H1 (cell line): ENCODE measurements at regions not wholly inside any gene's neighbourhood (a gene's known extent, or its start where the extent isn't known, plus 50 kb on each side); places are given as distances from the start of the nearest gene placed in this dataset.

ENCODE experiments used
- TF ChIP-seq, protein P1 (sequence below): fragments of 300-600 bp; sonication (generic); IDR thresholded peaks from 2 replicates; pipeline ENCODE4 v1.7.1; 2012; ENCODE audit warnings: low read length, moderate library complexity, mild to moderate bottlenecking, inconsistent platforms; ENCODE audit not compliant: insufficient replicate concordance

DNA sequence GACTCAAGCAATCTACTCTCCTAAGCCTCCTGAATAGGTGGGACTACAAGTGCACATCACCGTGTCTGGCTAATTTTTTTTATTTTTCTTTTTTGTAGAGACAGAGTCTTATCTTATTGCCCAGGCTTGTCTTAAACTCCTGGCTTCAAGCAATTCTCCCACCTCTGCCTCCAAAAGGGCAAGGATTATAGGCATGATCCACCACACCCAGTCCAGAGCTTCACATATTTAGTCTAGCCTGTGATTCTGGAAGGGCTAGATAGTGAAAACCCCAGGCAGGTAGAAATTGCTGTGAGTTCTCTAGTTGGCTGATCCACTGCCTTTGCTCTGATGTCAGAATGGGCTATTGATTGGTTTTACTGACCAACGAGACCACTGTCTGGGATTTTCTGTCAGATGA lies 854.6 kb upstream of the MIR17HG start (continued):
- TF ChIP-seq, protein P1, sequence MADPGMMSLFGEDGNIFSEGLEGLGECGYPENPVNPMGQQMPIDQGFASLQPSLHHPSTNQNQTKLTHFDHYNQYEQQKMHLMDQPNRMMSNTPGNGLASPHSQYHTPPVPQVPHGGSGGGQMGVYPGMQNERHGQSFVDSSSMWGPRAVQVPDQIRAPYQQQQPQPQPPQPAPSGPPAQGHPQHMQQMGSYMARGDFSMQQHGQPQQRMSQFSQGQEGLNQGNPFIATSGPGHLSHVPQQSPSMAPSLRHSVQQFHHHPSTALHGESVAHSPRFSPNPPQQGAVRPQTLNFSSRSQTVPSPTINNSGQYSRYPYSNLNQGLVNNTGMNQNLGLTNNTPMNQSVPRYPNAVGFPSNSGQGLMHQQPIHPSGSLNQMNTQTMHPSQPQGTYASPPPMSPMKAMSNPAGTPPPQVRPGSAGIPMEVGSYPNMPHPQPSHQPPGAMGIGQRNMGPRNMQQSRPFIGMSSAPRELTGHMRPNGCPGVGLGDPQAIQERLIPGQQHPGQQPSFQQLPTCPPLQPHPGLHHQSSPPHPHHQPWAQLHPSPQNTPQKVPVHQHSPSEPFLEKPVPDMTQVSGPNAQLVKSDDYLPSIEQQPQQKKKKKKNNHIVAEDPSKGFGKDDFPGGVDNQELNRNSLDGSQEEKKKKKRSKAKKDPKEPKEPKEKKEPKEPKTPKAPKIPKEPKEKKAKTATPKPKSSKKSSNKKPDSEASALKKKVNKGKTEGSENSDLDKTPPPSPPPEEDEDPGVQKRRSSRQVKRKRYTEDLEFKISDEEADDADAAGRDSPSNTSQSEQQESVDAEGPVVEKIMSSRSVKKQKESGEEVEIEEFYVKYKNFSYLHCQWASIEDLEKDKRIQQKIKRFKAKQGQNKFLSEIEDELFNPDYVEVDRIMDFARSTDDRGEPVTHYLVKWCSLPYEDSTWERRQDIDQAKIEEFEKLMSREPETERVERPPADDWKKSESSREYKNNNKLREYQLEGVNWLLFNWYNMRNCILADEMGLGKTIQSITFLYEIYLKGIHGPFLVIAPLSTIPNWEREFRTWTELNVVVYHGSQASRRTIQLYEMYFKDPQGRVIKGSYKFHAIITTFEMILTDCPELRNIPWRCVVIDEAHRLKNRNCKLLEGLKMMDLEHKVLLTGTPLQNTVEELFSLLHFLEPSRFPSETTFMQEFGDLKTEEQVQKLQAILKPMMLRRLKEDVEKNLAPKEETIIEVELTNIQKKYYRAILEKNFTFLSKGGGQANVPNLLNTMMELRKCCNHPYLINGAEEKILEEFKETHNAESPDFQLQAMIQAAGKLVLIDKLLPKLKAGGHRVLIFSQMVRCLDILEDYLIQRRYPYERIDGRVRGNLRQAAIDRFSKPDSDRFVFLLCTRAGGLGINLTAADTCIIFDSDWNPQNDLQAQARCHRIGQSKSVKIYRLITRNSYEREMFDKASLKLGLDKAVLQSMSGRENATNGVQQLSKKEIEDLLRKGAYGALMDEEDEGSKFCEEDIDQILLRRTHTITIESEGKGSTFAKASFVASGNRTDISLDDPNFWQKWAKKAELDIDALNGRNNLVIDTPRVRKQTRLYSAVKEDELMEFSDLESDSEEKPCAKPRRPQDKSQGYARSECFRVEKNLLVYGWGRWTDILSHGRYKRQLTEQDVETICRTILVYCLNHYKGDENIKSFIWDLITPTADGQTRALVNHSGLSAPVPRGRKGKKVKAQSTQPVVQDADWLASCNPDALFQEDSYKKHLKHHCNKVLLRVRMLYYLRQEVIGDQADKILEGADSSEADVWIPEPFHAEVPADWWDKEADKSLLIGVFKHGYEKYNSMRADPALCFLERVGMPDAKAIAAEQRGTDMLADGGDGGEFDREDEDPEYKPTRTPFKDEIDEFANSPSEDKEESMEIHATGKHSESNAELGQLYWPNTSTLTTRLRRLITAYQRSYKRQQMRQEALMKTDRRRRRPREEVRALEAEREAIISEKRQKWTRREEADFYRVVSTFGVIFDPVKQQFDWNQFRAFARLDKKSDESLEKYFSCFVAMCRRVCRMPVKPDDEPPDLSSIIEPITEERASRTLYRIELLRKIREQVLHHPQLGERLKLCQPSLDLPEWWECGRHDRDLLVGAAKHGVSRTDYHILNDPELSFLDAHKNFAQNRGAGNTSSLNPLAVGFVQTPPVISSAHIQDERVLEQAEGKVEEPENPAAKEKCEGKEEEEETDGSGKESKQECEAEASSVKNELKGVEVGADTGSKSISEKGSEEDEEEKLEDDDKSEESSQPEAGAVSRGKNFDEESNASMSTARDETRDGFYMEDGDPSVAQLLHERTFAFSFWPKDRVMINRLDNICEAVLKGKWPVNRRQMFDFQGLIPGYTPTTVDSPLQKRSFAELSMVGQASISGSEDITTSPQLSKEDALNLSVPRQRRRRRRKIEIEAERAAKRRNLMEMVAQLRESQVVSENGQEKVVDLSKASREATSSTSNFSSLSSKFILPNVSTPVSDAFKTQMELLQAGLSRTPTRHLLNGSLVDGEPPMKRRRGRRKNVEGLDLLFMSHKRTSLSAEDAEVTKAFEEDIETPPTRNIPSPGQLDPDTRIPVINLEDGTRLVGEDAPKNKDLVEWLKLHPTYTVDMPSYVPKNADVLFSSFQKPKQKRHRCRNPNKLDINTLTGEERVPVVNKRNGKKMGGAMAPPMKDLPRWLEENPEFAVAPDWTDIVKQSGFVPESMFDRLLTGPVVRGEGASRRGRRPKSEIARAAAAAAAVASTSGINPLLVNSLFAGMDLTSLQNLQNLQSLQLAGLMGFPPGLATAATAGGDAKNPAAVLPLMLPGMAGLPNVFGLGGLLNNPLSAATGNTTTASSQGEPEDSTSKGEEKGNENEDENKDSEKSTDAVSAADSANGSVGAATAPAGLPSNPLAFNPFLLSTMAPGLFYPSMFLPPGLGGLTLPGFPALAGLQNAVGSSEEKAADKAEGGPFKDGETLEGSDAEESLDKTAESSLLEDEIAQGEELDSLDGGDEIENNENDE: no peak
- TF ChIP-seq, all 59 proteins: peak for 0
